LNCaP clone FGC (cell line): ENCODE measurements at regions not wholly inside any gene's neighbourhood (a gene's known extent, or its start where the extent isn't known, plus 50 kb on each side); places are given as distances from the start of the nearest gene placed in this dataset.
"Not testable (repeated sequence)": the region's sequence is repeated elsewhere in the genome, so short reads cannot be mapped to it uniquely, and the experiment has no call there.

ENCODE experiments used
- DNase-seq: peaks from one replicate; pipeline ENCODE4 v3.0.0-alpha.2; 2011; ENCODE audit warnings: low read depth
- H3K4me3 ChIP-seq: 2 replicates; pipeline ENCODE4 v1.5.1; 2011; ENCODE audit warnings: mild to moderate bottlenecking, low read depth, low read length, control low read depth
- TF ChIP-seq, protein P1 (sequence below): IDR thresholded peaks from 2 replicates; pipeline ENCODE4 v1.5.1; 2012; ENCODE audit warnings: mild to moderate bottlenecking; ENCODE audit not compliant: control insufficient read depth, insufficient read depth; ENCODE audit errors: extremely low read depth

DNA sequence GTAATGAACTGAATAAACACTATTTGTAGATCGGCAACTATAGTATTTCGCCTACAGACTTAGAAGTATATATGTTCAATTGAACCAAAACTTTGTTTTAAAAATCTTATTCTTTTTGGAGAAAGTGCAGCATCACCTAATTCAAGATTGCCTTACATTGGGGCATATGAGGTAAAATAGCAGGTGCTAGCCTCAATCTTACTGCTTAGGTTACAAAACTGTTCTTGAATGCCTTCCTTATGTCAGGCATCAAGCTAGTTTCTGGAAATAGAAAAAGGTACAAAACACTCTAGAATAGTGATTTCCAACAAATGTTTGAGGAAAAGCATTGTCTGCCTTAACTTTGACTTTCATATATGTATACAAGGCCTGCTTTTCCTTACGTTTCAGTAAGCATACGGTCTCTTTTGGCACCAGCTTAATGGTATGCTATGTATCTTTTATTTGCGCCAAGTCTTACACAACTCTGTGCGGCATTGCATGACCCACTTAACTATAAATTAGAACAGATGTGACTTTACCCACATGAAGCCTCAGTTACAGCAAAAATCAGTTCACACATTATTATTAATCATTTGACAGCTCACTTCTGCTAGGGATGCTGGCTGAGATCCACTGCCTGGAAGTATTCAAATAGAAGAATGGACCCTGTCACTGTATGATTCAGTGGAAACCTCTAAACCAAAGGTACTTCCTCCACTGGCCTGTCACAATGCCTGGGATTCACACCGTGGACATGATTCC lies 174.1 kb downstream of the PRELID2 start:
- no peak overlapping the region for H3K4me3 ChIP-seq
- TF ChIP-seq, protein P1, sequence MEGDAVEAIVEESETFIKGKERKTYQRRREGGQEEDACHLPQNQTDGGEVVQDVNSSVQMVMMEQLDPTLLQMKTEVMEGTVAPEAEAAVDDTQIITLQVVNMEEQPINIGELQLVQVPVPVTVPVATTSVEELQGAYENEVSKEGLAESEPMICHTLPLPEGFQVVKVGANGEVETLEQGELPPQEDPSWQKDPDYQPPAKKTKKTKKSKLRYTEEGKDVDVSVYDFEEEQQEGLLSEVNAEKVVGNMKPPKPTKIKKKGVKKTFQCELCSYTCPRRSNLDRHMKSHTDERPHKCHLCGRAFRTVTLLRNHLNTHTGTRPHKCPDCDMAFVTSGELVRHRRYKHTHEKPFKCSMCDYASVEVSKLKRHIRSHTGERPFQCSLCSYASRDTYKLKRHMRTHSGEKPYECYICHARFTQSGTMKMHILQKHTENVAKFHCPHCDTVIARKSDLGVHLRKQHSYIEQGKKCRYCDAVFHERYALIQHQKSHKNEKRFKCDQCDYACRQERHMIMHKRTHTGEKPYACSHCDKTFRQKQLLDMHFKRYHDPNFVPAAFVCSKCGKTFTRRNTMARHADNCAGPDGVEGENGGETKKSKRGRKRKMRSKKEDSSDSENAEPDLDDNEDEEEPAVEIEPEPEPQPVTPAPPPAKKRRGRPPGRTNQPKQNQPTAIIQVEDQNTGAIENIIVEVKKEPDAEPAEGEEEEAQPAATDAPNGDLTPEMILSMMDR: no peak
- DNase-seq: no peak

GRCh38 chr5:145658435-145658834 lies 176.7 kb downstream of the PRELID2 start:
- TF ChIP-seq, protein P1: no peak
- H3K4me3 ChIP-seq: no peak overlapping the region
- DNase-seq: no peak

- H3K4me3 ChIP-seq, DNase-seq: not testable (repeated sequence)
Observed at GRCh38 chr5:145652700-145653099, 182.4 kb downstream of the PRELID2 start.

DNA sequence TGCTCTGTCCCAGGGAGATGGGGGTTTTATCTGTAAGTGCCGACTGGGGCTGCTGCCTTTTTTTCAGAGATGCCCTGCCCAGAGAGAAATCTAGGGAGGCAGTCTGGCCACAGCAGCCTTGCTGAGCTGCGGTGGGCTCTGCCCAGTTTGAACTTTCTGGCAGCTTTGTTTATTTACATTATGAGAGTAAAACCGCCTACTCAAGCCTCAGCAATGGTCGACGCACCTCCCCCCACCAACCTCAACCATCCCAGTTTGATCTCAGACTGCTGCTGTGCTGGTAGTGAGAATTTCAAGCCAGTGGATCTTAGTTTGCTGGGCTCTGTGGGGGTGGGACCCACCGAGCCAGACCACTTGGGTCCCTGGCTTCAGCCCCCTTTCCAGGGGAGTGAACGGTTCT lies 188.0 kb downstream of the PRELID2 start:
- DNase-seq, H3K4me3 ChIP-seq: not testable (repeated sequence)

GRCh38 chr5:145643214-145643613 lies 191.9 kb downstream of the PRELID2 start:
- not testable (repeated sequence) for DNase-seq, H3K4me3 ChIP-seq

DNA sequence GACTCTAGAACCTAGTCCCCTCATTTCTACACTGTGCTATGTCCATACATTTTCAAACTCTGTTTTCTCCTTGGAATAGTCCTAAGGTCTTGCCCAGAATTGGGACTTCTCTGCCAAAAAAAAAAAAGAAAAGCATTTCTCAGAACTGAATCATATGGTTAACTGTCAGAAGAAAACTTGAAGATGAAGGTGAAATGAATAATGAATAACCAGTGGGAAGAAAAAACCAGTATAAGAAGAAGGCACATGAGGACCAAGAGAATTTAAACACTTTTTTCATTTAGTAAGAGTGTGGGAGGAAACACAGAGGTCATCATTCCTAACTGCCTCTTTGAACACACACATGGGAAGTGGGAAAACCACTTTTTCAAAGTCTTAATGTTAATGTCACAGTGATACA lies 197.7 kb downstream of the PRELID2 start:
- no peak for DNase-seq
- no peak overlapping the region for H3K4me3 ChIP-seq
- TF ChIP-seq, protein P1: no peak

DNA sequence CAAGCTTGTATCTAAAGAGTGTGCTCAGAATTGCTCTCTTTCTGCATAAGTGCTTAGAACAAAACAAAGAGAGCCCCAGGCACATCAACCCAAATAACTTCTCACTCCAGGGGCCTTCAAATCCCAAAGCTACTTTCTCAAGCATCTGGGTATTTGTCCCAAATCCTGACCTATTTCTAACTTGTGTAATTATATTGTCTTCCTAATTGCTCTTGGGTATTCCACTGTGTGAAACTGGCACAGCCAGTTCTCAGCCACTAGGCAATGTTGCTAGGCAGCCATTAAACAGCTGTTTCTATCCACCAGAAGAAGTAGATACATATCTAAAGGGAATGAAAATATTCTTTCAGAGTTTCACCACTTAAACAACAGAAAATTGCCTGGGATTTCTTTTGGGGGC lies 198.8 kb downstream of the PRELID2 start:
- H3K4me3 ChIP-seq: no peak overlapping the region
- DNase-seq: no peak
- TF ChIP-seq, protein P1: no peak

DNA sequence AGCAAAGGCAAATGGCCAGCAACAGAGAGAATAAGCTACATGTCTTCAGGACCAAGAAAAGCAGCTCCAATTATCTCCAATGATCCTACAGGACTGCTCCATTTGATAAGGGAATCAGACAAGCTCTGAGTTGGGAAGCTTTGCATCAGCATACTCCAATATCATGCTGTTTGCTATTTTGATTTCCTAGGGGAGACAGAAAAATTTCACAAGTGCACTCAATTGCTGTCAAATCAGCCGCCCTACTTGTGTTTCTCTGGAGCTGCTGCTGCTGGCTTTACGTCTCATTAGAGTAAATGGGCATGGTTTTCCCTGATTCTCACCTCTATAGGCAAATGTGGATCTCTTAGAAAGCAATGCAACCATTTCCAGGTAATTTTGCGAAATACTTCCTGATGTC lies 201.7 kb downstream of the PRELID2 start:
- no peak overlapping the region for H3K4me3 ChIP-seq
- no peak for DNase-seq
- TF ChIP-seq, protein P1: no peak
